Esophagus squamous epithelium (tissue), 5 donors: ENCODE measurements at regions not wholly inside any gene's neighbourhood (a gene's known extent, or its start where the extent isn't known, plus 50 kb on each side); places are given as distances from the start of the nearest gene placed in this dataset.

Experiments
- DNase-seq: peaks from one replicate; lab custom pipeline; 2025; lab: John Stamatoyannopoulos, UW
- H3K27ac ChIP-seq, 4 donors: fragments of 200-600 bp; sonication (generic); one replicate each; pipeline ENCODE4 v1.5.1; 2016 to 2019; ENCODE audit warnings: mild to moderate bottlenecking in 1 of 4
- H3K27me3 ChIP-seq, 4 donors: fragments of 200-600 bp; sonication (generic); 1 replicate in 3 of 4; 2 replicates in 1 of 4; pipeline versions ENCODE4 v1.5.1 to v1.6.0; 2017 to 2021; ENCODE audit warnings: antibody characterized with exemption in 1 of 4
- H3K36me3 ChIP-seq, 3 donors: fragments of 200-600 bp; sonication (generic); one replicate each; pipeline ENCODE4 v1.5.1; 2016 to 2019
- H3K4me1 ChIP-seq, 3 donors: fragments of 200-600 bp; sonication (generic); one replicate each; pipeline ENCODE4 v1.5.1; 2017 to 2019
- H3K4me3 ChIP-seq, 4 donors: fragments of 200-600 bp; sonication (generic); 1 replicate in 3 of 4; 2 replicates in 1 of 4; pipeline ENCODE4 v1.5.1; 2016 to 2019; ENCODE audit warnings: mild to moderate bottlenecking in 2 of 4, moderate library complexity in 1 of 4
- H3K9me3 ChIP-seq, 3 donors: fragments of 200-600 bp; sonication (generic); one replicate each; pipeline ENCODE4 v1.5.1; 2016 to 2019
- POLR2A ChIP-seq, 4 donors: fragments of 450-650 bp; IDR thresholded peaks; one replicate each; pipeline ENCODE4 v1.6.1; 2017; ENCODE audit warnings: antibody characterized with exemption in 4 of 4, mild to moderate bottlenecking in 4 of 4, moderate library complexity in 3 of 4
- WGBS, 2 donors: methylation state at CpG; one replicate each; pipeline ENCODE4 v1.1.5; 2018; 5-methylcytosine and 5-hydroxymethylcytosine counted together
- intact Hi-C: fragments of 100-400 bp; cut with DNase I; formaldehyde crosslinking; loops from one replicate; pipeline ENCODE4 v1.15.0; 2022
- TF ChIP-seq, protein P1 (sequence below), 6 experiments: fragments of 450-650 bp in 4 of 6; fragments of 200-600 bp in 2 of 6; sonication (generic) in 2 of 6; IDR thresholded peaks; one replicate each; pipeline ENCODE4 v1.5.1; 2016 to 2019; ENCODE audit warnings: antibody characterized with exemption in 6 of 6, mild to moderate bottlenecking in 4 of 6, moderate library complexity in 4 of 6
- donor health status: DM: yes; HTN: yes; CAD: no.

DNA sequence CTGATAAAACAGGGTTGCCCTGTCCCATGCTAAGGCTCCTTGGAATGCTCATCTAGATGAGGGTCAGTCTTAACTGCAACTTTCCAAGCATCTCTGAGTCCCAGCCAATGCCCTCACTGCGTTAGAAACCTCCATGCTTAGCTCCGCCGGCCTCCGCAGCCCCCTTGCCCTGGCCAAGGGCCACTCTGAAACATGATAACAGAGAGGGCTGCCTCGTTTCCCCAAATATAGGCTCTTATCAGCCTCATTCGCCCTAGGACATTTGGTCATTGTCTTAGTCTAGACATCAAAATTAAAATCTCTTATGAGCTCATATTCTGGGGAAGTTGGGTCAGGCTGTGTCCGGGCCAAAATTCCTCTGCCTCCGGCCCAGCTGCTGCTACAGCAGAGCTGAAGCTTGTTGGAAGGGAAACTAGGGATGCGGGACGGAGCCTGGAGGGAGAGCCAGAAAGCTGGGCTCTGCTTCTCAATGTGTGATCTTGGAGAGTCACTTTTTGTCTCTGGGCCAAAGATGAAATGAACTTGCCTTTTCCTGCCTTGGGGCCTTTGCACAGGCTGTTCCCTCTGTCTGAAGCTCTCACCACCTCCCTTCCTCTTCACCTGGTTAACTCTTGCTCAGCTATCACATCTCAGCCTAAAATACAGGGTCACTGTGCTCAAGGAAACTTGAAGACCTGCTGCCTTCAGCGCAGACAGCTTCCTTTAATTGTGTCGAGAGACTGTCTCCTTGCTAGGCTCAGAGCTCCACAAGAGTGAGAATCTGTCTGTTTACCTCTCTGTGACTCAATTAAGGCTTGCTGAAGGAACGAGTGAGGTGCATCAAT is 191.3 kb downstream of the RGS3 start:
- no peak for DNase-seq
- TF ChIP-seq, protein P1, sequence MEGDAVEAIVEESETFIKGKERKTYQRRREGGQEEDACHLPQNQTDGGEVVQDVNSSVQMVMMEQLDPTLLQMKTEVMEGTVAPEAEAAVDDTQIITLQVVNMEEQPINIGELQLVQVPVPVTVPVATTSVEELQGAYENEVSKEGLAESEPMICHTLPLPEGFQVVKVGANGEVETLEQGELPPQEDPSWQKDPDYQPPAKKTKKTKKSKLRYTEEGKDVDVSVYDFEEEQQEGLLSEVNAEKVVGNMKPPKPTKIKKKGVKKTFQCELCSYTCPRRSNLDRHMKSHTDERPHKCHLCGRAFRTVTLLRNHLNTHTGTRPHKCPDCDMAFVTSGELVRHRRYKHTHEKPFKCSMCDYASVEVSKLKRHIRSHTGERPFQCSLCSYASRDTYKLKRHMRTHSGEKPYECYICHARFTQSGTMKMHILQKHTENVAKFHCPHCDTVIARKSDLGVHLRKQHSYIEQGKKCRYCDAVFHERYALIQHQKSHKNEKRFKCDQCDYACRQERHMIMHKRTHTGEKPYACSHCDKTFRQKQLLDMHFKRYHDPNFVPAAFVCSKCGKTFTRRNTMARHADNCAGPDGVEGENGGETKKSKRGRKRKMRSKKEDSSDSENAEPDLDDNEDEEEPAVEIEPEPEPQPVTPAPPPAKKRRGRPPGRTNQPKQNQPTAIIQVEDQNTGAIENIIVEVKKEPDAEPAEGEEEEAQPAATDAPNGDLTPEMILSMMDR (IDR thresholded peaks at IDR 0.05) = no peak
- TF ChIP-seq POLR2A (IDR thresholded peaks at IDR 0.05) = no peak
- Histone ChIP-seq H3K27ac (peak overlapping the region; percentile 40 to 73 (median 58)), H3K36me3 (no peaks in the 10 kb centered on the region), H3K4me3 (no peak overlapping the region), H3K4me1 (peaks cover 0 to 30% (median 10%) of the 10 kb centered on the region in 3 donors), H3K27me3 (peaks cover 0 to 23% (median 0%) of the 10 kb centered on the region in 4 donors), H3K9me3 (no peaks in the 10 kb centered on the region)
- WGBS, 2 donors = 55 to 65% methylated on average over 13 of the region's 13 CpGs
- intact Hi-C loops = no loop called here

DNA sequence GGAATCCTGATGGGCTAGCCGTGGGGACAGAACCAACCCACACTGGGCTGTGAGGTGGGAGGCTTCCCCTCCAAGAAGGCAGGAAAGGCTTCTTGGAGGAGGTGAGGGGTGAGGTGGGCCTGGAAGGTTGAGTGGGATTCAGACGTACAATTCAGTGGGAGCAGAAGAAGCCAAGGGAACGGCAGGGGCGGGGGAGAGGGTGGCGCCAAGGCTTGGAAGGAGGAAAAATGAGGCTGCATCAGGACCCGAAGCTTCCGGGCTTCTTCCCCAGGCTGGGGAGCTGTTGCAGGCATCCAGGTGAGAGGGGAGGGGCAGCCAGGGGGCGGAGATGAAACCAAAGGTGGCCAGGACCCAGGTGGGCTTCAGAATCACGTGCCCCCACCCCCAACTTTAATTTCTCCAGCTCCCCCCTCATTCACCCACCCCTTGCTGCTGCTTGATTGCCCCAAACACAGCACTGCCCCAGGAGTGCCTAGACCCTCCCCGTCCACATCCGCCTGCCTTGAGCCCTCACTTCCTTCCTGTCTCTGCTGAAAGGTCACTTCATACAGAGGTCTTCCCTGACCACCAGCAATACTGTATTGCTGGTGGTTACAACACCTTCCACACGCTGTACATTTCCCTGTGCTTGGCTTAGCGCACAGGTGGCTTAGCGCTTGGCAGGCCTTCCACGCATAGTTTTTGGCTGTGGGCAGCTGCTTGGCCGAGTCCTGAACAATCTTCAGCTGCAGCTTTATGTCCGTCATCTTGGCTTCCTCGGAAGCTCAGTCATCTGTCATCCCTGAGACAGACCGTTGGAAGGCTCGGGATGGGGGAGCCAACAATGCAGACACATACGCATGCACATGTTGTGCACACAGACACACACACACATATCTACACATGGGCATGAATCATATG is 193.5 kb downstream of the RGS3 start:
- Histone ChIP-seq H3K9me3 (no peaks in the 10 kb centered on the region), H3K27ac (no peak overlapping the region), H3K4me3 (no peak overlapping the region), H3K4me1 (peaks cover 0 to 30% (median 10%) of the 10 kb centered on the region in 3 donors), H3K36me3 (no peaks in the 10 kb centered on the region), H3K27me3 (peaks cover 0 to 36% (median 0%) of the 10 kb centered on the region in 4 donors)
- TF ChIP-seq, protein P1 (IDR thresholded peaks at IDR 0.05) = no peak
- TF ChIP-seq POLR2A (IDR thresholded peaks at IDR 0.05) = no peak
- intact Hi-C loops = loop anchor here (2.0 kb wide), 2 partner anchors 64 to 212 kb away; no protein-coding TSS in a partner anchor
- DNase-seq = no peak
- WGBS, 2 donors = 48 to 61% methylated on average over 15 to 20 of the region's 21 CpGs

DNA sequence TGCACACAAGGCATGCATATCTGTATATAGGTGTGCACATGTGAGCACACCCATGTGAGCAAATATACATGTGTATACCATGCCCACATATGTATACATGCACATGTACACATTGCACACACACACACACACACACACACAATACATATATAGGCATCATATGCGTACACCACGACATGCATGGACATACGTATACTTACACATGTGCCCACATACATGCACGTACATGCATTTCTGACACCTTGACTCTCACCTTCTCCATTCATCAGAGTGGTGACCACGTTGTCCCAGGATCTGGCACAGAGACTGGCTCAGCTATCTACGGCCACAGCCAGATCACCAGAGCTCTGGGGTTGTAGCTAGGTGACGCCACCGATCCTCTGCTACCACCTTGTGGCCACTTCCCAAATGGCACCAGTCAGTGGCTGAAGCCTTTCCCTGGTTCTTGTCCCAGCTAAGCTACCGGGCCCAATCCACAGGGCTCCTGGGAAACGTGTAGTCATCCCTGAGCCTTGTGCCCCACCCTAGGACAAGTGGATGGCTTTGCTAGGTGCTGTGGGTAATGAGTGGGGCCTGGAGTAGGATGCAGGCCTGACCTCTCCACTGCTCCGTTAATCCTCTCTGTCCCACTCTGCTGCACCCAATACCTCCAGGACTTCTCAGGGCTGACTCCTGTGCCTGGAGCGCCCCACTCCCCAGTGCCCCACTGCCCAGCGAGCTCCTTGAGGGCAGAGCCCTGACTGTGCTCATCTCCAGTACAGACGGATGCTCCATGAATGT is 194.4 kb downstream of the RGS3 start:
- H3K9me3 ChIP-seq = no peaks in the 10 kb centered on the region
- 28 to 33% methylated on average over 8 of the region's 14 CpGs for WGBS, 2 donors
- TF ChIP-seq, protein P1 (IDR thresholded peaks at IDR 0.05) = peak; percentile 85 to 96 (median 94)
- TF ChIP-seq POLR2A (IDR thresholded peaks at IDR 0.05) = peak in 1 of 4 donors; percentile 8
- H3K27ac ChIP-seq = no peak overlapping the region
- peaks cover 0 to 39% (median 0%) of the 10 kb centered on the region in 4 donors for H3K27me3 ChIP-seq
- H3K4me1 ChIP-seq = peaks cover 0 to 30% (median 10%) of the 10 kb centered on the region in 3 donors
- no peak overlapping the region for H3K4me3 ChIP-seq
- DNase-seq = no peak
- intact Hi-C loops = loop anchor here (2.0 kb wide), 2 partner anchors 65 to 213 kb away; no protein-coding TSS in a partner anchor
- H3K36me3 ChIP-seq = no peaks in the 10 kb centered on the region

DNA sequence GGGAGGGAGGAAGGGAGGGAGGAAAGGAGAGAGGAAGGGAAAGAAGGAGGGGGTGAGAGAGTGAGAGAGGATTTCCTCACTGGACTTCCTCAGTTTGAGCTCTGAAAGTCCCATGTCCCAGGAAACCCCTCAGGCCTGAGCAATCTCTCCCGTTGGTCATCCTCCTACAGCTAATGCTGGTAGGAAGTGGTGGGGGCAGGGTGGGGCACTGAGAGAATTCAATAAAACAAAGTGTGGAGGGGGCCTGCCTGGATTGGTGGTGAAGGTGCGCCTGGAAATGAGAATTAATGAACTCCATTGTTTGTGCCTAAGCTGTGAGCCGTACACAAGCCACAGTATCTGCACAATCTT is 195.0 kb downstream of the RGS3 start:
- H3K27ac ChIP-seq = no peak overlapping the region
- H3K9me3 ChIP-seq = no peaks in the 10 kb centered on the region
- intact Hi-C loops = no loop called here
- no peak overlapping the region for H3K4me3 ChIP-seq
- 48 to 57% methylated on average over 3 of the region's 3 CpGs for WGBS, 2 donors
- DNase-seq = no peak
- no peak for TF ChIP-seq POLR2A (IDR thresholded peaks at IDR 0.05)
- peaks cover 0 to 45% (median 0%) of the 10 kb centered on the region in 4 donors for H3K27me3 ChIP-seq
- peaks cover 0 to 30% (median 10%) of the 10 kb centered on the region in 3 donors for H3K4me1 ChIP-seq
- no peaks in the 10 kb centered on the region for H3K36me3 ChIP-seq

DNA sequence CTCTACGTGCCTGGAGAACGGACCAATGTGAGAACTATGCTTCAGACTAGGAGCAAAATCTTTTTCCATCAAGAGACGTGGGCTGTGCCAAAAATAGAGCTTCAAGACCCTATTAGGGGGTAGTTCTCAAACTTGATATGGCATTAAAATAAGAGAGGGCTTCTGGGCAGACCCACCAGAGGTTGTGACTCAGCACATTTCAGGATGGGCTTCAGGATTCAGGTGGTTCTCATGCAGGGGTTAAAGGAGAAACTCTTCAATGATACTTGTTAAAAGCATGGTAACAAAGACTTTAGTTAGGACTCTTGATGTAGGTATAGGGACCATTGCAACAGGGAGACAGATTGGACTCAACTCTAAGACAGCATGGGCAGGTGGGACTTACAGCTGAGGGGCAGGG is 195.5 kb downstream of the RGS3 start:
- intact Hi-C loops = no loop called here
- Histone ChIP-seq H3K36me3 (no peaks in the 10 kb centered on the region), H3K4me1 (peaks cover 0 to 30% (median 10%) of the 10 kb centered on the region in 3 donors), H3K27me3 (peaks cover 0 to 48% (median 0%) of the 10 kb centered on the region in 4 donors), H3K9me3 (no peaks in the 10 kb centered on the region), H3K4me3 (no peak overlapping the region), H3K27ac (no peak overlapping the region)
- WGBS, 2 donors = 58 to 59% methylated on average over 2 to 3 of the region's 3 CpGs
- TF ChIP-seq POLR2A (IDR thresholded peaks at IDR 0.05) = no peak
- TF ChIP-seq, protein P1 (IDR thresholded peaks at IDR 0.05) = no peak
- DNase-seq = no peak
